ENCODE measurements at regions not wholly inside any gene's neighbourhood (a gene's known extent, or its start where the extent isn't known, plus 50 kb on each side); places are given as distances from the start of the nearest gene placed in this dataset.

DNA sequence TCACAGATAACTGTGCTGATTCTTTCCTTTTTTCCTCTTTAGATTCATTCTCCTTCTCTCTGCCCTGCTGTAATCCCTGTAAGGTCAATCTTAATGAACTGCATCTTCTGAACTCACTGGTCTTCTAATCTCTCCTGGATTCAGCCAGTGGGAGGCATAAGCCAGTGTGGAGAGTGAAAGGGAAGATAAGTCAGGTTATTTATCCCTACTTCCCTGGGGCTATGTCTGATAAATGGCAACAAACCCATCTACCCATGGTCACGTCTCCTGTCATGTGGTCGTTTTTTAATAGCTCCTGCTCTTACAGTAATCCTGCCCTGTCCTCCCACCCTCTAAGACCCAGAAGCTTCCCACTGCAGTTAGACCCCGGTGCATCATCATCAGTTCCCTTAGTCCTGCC is 199.6 kb upstream of the NAALADL2 start:
- TF ChIP-seq MYC (IDR thresholded peaks at IDR 0.05; ENCODE audit: low read depth, low read length), result no peak
- TF ChIP-seq, protein P1, sequence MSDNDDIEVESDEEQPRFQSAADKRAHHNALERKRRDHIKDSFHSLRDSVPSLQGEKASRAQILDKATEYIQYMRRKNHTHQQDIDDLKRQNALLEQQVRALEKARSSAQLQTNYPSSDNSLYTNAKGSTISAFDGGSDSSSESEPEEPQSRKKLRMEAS (IDR thresholded peaks at IDR 0.05; ENCODE audit: low read depth, low read length), result no peak
- no peak for TF ChIP-seq CTCF (IDR thresholded peaks at IDR 0.05; ENCODE audit: low read depth, low read length)
- no peak for TF ChIP-seq POLR2A (IDR thresholded peaks at IDR 0.05; ENCODE audit: extremely low read depth, insufficient read length)

GRCh38 chr3:174662653-174663052 is 196.5 kb upstream of the NAALADL2 start:
- H3K4me3 ChIP-seq (ENCODE audit: low read depth, low read length), result no peak overlapping the region
- no peak for DNase-seq (ENCODE audit: low read depth)
- TF ChIP-seq CTCF (IDR thresholded peaks at IDR 0.05; ENCODE audit: low read depth, low read length), result no peak
- TF ChIP-seq MYC (IDR thresholded peaks at IDR 0.05; ENCODE audit: low read depth, low read length), result no peak
- TF ChIP-seq, protein P1 (IDR thresholded peaks at IDR 0.05; ENCODE audit: low read depth, low read length), result no peak
- no peak for TF ChIP-seq POLR2A (IDR thresholded peaks at IDR 0.05; ENCODE audit: extremely low read depth, insufficient read length)

More for the DNA sequence above, 199.6 kb upstream of the NAALADL2 start:
- DNase-seq (ENCODE audit: low read depth), result no peak
- H3K4me3 ChIP-seq (ENCODE audit: low read depth, low read length), result no peak overlapping the region

DNA sequence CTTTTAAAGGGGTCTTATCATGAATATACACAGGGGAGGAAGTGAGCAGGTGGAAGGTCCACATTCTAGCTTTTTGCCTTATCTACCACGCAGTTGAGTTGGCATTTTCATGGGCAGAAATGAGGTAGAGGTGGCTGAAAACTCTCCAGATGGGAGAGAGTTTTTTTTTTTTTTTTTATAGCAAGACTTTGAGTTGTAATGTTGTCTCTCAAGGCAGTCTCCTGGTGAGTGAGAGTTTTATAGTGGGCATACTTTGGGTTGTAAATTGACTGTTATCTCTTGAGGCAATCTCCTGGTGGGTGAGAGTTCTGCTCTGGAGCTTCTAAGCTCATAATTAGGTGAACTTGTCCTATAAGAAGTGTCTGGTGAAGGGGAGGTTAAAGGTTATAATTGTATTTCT is 191.7 kb upstream of the NAALADL2 start:
- no peak overlapping the region for H3K4me3 ChIP-seq (ENCODE audit: low read depth, low read length)
- no peak for DNase-seq (ENCODE audit: low read depth)
- TF ChIP-seq, protein P1 (IDR thresholded peaks at IDR 0.05; ENCODE audit: low read depth, low read length), result no peak
- TF ChIP-seq POLR2A (IDR thresholded peaks at IDR 0.05; ENCODE audit: extremely low read depth, insufficient read length) (no peak), CTCF (IDR thresholded peaks at IDR 0.05; ENCODE audit: low read depth, low read length) (no peak), MYC (IDR thresholded peaks at IDR 0.05; ENCODE audit: low read depth, low read length) (no peak)

DNA sequence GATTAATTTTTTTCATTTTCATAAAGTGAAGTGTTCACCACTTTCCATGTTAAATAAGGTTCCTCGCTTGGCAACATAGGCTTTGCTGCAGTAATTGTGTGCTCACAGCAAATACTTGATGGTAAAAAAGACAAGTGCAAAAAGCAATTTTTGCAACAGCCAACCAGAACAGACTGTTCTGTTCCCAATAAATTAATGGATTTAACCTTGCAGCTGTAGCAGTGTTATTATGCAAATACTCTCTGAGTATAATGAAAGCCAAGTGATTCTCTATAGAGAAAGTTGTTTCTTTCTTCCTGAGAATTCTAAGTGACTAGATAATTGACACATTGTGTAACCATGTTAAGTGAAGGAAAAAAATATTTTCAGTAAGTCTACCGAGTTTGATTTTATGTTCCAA is 183.7 kb upstream of the NAALADL2 start:
- TF ChIP-seq, protein P1 (IDR thresholded peaks at IDR 0.05; ENCODE audit: low read depth, low read length), result no peak
- TF ChIP-seq POLR2A (IDR thresholded peaks at IDR 0.05; ENCODE audit: extremely low read depth, insufficient read length) (no peak), CTCF (IDR thresholded peaks at IDR 0.05; ENCODE audit: low read depth, low read length) (no peak), MYC (IDR thresholded peaks at IDR 0.05; ENCODE audit: low read depth, low read length) (no peak)
- no peak overlapping the region for H3K4me3 ChIP-seq (ENCODE audit: low read depth, low read length)
- DNase-seq (ENCODE audit: low read depth), result no peak

DNA sequence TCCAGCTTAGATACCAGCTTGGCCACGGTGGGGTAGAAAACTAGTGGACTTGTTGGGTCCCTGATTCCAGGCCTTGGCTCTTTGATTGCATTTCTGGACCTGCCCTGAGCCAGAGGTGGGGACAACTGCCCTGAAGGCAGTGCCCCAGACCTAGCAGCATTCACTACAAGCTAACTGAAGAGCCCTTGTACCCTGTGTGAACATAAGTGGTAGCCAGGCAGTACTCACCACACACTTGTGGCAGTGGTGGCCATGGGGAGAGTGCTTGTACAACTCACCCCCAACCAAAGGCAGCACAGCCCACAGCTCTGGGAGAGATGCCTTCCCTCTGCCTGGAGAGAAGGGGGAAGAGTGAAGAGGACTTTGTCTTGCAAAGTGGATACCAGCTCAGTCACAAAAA is 177.3 kb upstream of the NAALADL2 start:
- TF ChIP-seq MYC (IDR thresholded peaks at IDR 0.05; ENCODE audit: low read depth, low read length) (no peak), CTCF (IDR thresholded peaks at IDR 0.05; ENCODE audit: low read depth, low read length) (no peak), POLR2A (IDR thresholded peaks at IDR 0.05; ENCODE audit: extremely low read depth, insufficient read length) (no peak)
- TF ChIP-seq, protein P1 (IDR thresholded peaks at IDR 0.05; ENCODE audit: low read depth, low read length), result no peak
- no peak overlapping the region for H3K4me3 ChIP-seq (ENCODE audit: low read depth, low read length)
- no peak for DNase-seq (ENCODE audit: low read depth)

- no peak for TF ChIP-seq MYC (IDR thresholded peaks at IDR 0.05; ENCODE audit: low read depth, low read length)
- TF ChIP-seq, protein P1 (IDR thresholded peaks at IDR 0.05; ENCODE audit: low read depth, low read length), result no peak
- TF ChIP-seq POLR2A (IDR thresholded peaks at IDR 0.05; ENCODE audit: extremely low read depth, insufficient read length), result no peak
- no peak for TF ChIP-seq CTCF (IDR thresholded peaks at IDR 0.05; ENCODE audit: low read depth, low read length)
- no peak overlapping the region for H3K4me3 ChIP-seq (ENCODE audit: low read depth, low read length)
- DNase-seq (ENCODE audit: low read depth), result no peak
These were observed 173.3 kb upstream of the NAALADL2 start for GRCh38 chr3:174685796-174686195.

Measured in NB4 (cell line).